SK-N-MC (cell line): ENCODE measurements at regions not wholly inside any gene's neighbourhood (a gene's known extent, or its start where the extent isn't known, plus 50 kb on each side); places are given as distances from the start of the nearest gene placed in this dataset.

Source experiments
- EZH2 ChIP-seq: fragments of 200-600 bp; sonication (generic); IDR thresholded peaks from one replicate; pipeline ENCODE4 v1.6.1; 2017; ENCODE audit warnings: antibody characterized with exemption
- POLR2AphosphoS5 ChIP-seq: IDR thresholded peaks from 2 replicates; pipeline ENCODE4 v1.6.1; 2012; ENCODE audit warnings: mild to moderate bottlenecking, low read depth, low read length, borderline replicate concordance

- no peak for TF ChIP-seq EZH2
- TF ChIP-seq POLR2AphosphoS5 = no peak
Observed at GRCh38 chr10:11689945-11690736, 52.0 kb upstream of the ECHDC3 start.
